Nephron progenitor cell (in vitro differentiated cells): ENCODE measurements at regions not wholly inside any gene's neighbourhood (a gene's known extent, or its start where the extent isn't known, plus 50 kb on each side); places are given as distances from the start of the nearest gene placed in this dataset.

Experiments
- DNase-seq: peaks from one replicate; pipeline ENCODE4 v3.0.0; 2021
- H3K27ac Mint-ChIP-seq: 2 replicates; pipeline ENCODE4 v1.8.0; 2021; ENCODE audit warnings: mild to moderate bottlenecking, moderate library complexity, mixed read lengths
- H3K27me3 Mint-ChIP-seq: 2 replicates; pipeline ENCODE4 v1.8.0; 2021; ENCODE audit warnings: mild to moderate bottlenecking, low read depth, mixed read lengths; ENCODE audit not compliant: poor library complexity
- H3K36me3 Mint-ChIP-seq: 2 replicates; pipeline ENCODE4 v1.8.0; 2021; ENCODE audit warnings: low read depth, mixed read lengths
- H3K4me1 Mint-ChIP-seq: 2 replicates; pipeline ENCODE4 v1.8.0; 2021; ENCODE audit warnings: mixed read lengths
- H3K4me3 Mint-ChIP-seq: 2 replicates; pipeline ENCODE4 v1.8.0; 2021; ENCODE audit warnings: mild to moderate bottlenecking, moderate library complexity, mixed read lengths
- H3K9me3 Mint-ChIP-seq: 2 replicates; pipeline ENCODE4 v1.8.0; 2021; ENCODE audit warnings: mild to moderate bottlenecking, moderate library complexity, mixed read lengths
- TF ChIP-seq, protein P1 (sequence below): fragments of 200-600 bp; sonication (generic); IDR thresholded peaks from 2 replicates; pipeline ENCODE4 v1.5.0; 2021; ENCODE audit warnings: antibody characterized with exemption

- peaks cover 48% of the 10 kb centered on the region for H3K4me1 Mint-ChIP-seq
- peaks cover 33% of the 10 kb centered on the region for H3K27me3 Mint-ChIP-seq
- no peaks in the 10 kb centered on the region for H3K36me3 Mint-ChIP-seq
- no peak overlapping the region for H3K4me3 Mint-ChIP-seq
- no peak for DNase-seq
- no peak overlapping the region for H3K27ac Mint-ChIP-seq
- H3K9me3 Mint-ChIP-seq = peaks cover 16% of the 10 kb centered on the region
- TF ChIP-seq, protein P1, sequence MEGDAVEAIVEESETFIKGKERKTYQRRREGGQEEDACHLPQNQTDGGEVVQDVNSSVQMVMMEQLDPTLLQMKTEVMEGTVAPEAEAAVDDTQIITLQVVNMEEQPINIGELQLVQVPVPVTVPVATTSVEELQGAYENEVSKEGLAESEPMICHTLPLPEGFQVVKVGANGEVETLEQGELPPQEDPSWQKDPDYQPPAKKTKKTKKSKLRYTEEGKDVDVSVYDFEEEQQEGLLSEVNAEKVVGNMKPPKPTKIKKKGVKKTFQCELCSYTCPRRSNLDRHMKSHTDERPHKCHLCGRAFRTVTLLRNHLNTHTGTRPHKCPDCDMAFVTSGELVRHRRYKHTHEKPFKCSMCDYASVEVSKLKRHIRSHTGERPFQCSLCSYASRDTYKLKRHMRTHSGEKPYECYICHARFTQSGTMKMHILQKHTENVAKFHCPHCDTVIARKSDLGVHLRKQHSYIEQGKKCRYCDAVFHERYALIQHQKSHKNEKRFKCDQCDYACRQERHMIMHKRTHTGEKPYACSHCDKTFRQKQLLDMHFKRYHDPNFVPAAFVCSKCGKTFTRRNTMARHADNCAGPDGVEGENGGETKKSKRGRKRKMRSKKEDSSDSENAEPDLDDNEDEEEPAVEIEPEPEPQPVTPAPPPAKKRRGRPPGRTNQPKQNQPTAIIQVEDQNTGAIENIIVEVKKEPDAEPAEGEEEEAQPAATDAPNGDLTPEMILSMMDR = no peak
These were observed 80.7 kb downstream of the PDGFA start for GRCh38 chr7:438916-439315.

GRCh38 chr7:440059-440749, 79.4 kb downstream of the PDGFA start:
- TF ChIP-seq, protein P1 = no peak
- peaks cover 47% of the 10 kb centered on the region for H3K4me1 Mint-ChIP-seq
- H3K9me3 Mint-ChIP-seq = peaks cover 16% of the 10 kb centered on the region
- no peak for DNase-seq
- H3K36me3 Mint-ChIP-seq = no peaks in the 10 kb centered on the region
- peaks cover 24% of the 10 kb centered on the region for H3K27me3 Mint-ChIP-seq
- no peak overlapping the region for H3K27ac Mint-ChIP-seq
- no peak overlapping the region for H3K4me3 Mint-ChIP-seq

DNA sequence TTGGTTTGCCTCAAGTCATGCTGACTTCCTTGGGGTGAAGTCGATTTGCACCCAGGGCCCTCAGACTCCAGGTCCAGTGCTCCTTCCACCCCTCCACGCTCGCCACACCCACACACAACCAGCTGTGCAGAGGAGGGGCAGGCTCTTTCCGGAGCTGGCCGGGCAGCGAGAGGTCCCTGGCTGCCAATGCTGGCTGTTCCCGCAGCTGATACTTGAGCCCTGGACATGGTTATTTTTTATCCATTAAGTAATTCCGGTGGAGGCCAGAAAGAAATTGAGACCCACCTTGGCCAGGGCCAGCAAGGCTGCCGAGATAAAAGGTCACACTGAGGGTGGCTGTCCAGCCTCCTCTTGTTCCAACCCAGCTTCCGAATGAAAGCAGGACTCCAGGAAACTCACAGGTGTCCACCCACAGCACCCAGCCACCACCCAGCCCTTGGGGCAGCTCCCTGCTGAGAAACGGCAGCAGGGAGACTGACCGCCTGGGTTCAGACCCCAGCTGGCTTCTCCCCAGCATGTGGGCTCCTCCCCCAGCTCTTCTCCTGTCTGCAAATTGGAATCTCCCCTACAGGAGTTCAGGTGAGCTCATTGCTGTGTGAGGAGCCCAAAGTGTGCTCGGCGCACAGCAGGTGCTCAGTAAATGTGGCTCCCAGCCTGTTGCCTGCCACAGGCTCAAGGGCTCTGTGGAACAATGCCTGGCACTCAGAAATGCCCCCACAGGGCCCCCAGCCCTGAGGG, 77.8 kb downstream of the PDGFA start:
- no peak for DNase-seq
- Mint-ChIP-seq H3K4me3 (no peak overlapping the region), H3K9me3 (peaks cover 16% of the 10 kb centered on the region), H3K27me3 (peaks cover 18% of the 10 kb centered on the region), H3K4me1 (peaks cover 33% of the 10 kb centered on the region), H3K36me3 (no peaks in the 10 kb centered on the region), H3K27ac (no peak overlapping the region)
- TF ChIP-seq, protein P1 = no peak

GRCh38 chr7:442457-442856, 77.2 kb downstream of the PDGFA start:
- no peak for DNase-seq
- Mint-ChIP-seq H3K4me3 (no peak overlapping the region), H3K4me1 (peaks cover 27% of the 10 kb centered on the region), H3K9me3 (peaks cover 16% of the 10 kb centered on the region), H3K27me3 (peaks cover 14% of the 10 kb centered on the region), H3K36me3 (no peaks in the 10 kb centered on the region), H3K27ac (no peak overlapping the region)
- TF ChIP-seq, protein P1 = no peak

GRCh38 chr7:443279-443833, 76.3 kb downstream of the PDGFA start:
- Mint-ChIP-seq H3K36me3 (no peaks in the 10 kb centered on the region), H3K27me3 (peaks cover 14% of the 10 kb centered on the region), H3K4me1 (peaks cover 22% of the 10 kb centered on the region), H3K4me3 (no peak overlapping the region), H3K27ac (no peak overlapping the region), H3K9me3 (peaks cover 16% of the 10 kb centered on the region)
- no peak for DNase-seq
- TF ChIP-seq, protein P1 = no peak
